Heart left ventricle (tissue), 13 donors: ENCODE measurements at regions not wholly inside any gene's neighbourhood (a gene's known extent, or its start where the extent isn't known, plus 50 kb on each side); places are given as distances from the start of the nearest gene placed in this dataset.

ENCODE experiments used
- POLR2A ChIP-seq, 2 donors: fragments of 450-650 bp; IDR thresholded peaks; one replicate each; pipeline ENCODE4 v1.6.1; 2017; ENCODE audit warnings: antibody characterized with exemption in 2 of 2, mild to moderate bottlenecking in 2 of 2, moderate library complexity in 2 of 2
- TF ChIP-seq, protein P1 (sequence below), 12 donors: fragments of 200-600 bp; sonication (generic) in 4 of 12; IDR thresholded peaks; one replicate each; pipeline versions ENCODE4 v1.5.0 to v1.8.0; 2018 to 2022; ENCODE audit warnings: antibody characterized with exemption in 12 of 12, mild to moderate bottlenecking in 5 of 12
- donor health status: ischemic (EF 13 %, LVEDD 7.1; RV severe dilation, severe dysfunction).
- donor health status: DM: no; HTN: yes; CAD: no.
- donor health status: DM: no; HTN: no; CAD: no.
- donor health status: ischemic (EF 25% LVEDD 6.9; RV normal size, moderate dysfunction).
- donor health status: ischemic (EF 25% LVEDD 5.7; RV mildly dilated, moderate dysfunction).
- donor health status: ischemic (EF 35%, LVEDD 5.7; RV mildly dilated, moderate dysfunction).
- donor health status: nonischemic (EF 11% LVEDD 7.7; RV severe dilation, severe dysfunction).
- donor health status: DM: yes; HTN: yes; CAD: no.
- donor health status: PGD.
- donor health status: ischemic (EF 29% LVEDD 5.4; RV normal size, mild dysfunction).
- donor health status: nonischemic (EF 23%, LVEDD 6.1; RV moderate dilation, normal function).

DNA sequence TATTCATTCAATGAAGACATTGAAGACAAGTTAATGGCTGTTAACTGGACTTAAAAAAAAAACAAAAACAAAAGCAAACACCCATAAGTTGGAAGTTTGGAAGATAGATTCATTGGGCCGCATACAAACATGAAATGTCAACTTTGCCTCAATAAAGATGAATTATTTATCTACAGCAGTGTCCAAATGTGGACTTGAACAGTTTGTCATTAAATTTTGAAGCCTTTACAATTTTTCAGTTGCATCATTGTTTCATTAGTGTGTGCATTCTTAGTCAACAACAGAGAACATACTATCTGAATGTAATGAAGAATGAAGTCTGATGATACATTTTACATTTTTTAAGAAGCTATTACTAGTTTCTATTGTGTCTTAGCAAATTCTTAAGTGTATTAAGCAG is 152.1 kb downstream of the SLIT2 start:
- TF ChIP-seq, protein P1, sequence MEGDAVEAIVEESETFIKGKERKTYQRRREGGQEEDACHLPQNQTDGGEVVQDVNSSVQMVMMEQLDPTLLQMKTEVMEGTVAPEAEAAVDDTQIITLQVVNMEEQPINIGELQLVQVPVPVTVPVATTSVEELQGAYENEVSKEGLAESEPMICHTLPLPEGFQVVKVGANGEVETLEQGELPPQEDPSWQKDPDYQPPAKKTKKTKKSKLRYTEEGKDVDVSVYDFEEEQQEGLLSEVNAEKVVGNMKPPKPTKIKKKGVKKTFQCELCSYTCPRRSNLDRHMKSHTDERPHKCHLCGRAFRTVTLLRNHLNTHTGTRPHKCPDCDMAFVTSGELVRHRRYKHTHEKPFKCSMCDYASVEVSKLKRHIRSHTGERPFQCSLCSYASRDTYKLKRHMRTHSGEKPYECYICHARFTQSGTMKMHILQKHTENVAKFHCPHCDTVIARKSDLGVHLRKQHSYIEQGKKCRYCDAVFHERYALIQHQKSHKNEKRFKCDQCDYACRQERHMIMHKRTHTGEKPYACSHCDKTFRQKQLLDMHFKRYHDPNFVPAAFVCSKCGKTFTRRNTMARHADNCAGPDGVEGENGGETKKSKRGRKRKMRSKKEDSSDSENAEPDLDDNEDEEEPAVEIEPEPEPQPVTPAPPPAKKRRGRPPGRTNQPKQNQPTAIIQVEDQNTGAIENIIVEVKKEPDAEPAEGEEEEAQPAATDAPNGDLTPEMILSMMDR (IDR thresholded peaks at IDR 0.05), result no peak
- no peak for TF ChIP-seq POLR2A (IDR thresholded peaks at IDR 0.05)
